Effector memory CD8-positive, alpha-beta T cell (primary cell): ENCODE measurements at regions not wholly inside any gene's neighbourhood (a gene's known extent, or its start where the extent isn't known, plus 50 kb on each side); places are given as distances from the start of the nearest gene placed in this dataset.

ENCODE experiments used
- ATAC-seq: fragments of 150-1000 bp; cut with Tn5 transposase; replicated peaks from 2 replicates; pipeline ENCODE4 v1.10.0; 2021; ENCODE audit warnings: mild to moderate bottlenecking, moderate library complexity
- DNase-seq, 3 experiments: peaks; one replicate each; pipeline ENCODE4 v3.0.0; 2021
- H3K27ac Mint-ChIP-seq, 2 donors: one replicate each; pipeline ENCODE4 v1.8.0; 2022; ENCODE audit warnings: mild to moderate bottlenecking in 2 of 2, mixed read lengths in 2 of 2, moderate library complexity in 2 of 2
- H3K27me3 Mint-ChIP-seq, 2 donors: one replicate each; pipeline ENCODE4 v1.8.0; 2022; ENCODE audit warnings: mixed read lengths in 2 of 2
- H3K36me3 Mint-ChIP-seq: one replicate; pipeline ENCODE4 v1.8.0; 2022; ENCODE audit warnings: mild to moderate bottlenecking, moderate library complexity, mixed read lengths; ENCODE audit not compliant: insufficient read depth
- H3K4me1 Mint-ChIP-seq, 2 donors: one replicate each; pipeline ENCODE4 v1.8.0; 2022; ENCODE audit warnings: low read depth in 2 of 2, mixed read lengths in 2 of 2
- H3K4me3 Mint-ChIP-seq, 2 donors: one replicate each; pipeline ENCODE4 v1.8.0; 2022; ENCODE audit warnings: mild to moderate bottlenecking in 2 of 2, mixed read lengths in 2 of 2, moderate library complexity in 2 of 2
- H3K9me3 Mint-ChIP-seq, 2 donors: one replicate each; pipeline ENCODE4 v1.8.0; 2022; ENCODE audit warnings: mixed read lengths in 2 of 2

- no peaks in the 10 kb centered on the region for H3K4me1 Mint-ChIP-seq
- no peak overlapping the region for H3K4me3 Mint-ChIP-seq
- H3K36me3 Mint-ChIP-seq = no peaks in the 10 kb centered on the region
Observed at GRCh38 chr10:78390051-78390450, 356.4 kb downstream of the RPS24 start.

GRCh38 chr10:78390817-78391216 is 357.2 kb downstream of the RPS24 start:
- H3K9me3 Mint-ChIP-seq = no peaks in the 10 kb centered on the region
- no peaks in the 10 kb centered on the region for H3K4me1 Mint-ChIP-seq
- ATAC-seq = no peak
- H3K4me3 Mint-ChIP-seq = no peak overlapping the region
- no peak for DNase-seq
- no peak overlapping the region for H3K27ac Mint-ChIP-seq
- H3K27me3 Mint-ChIP-seq = peaks cover 19 to 48% of the 10 kb centered on the region in 2 donors
- no peaks in the 10 kb centered on the region for H3K36me3 Mint-ChIP-seq

More at GRCh38 chr10:78390051-78390450, 356.4 kb downstream of the RPS24 start:
- Mint-ChIP-seq H3K27ac (no peak overlapping the region), H3K9me3 (no peaks in the 10 kb centered on the region), H3K27me3 (peaks cover 24 to 56% of the 10 kb centered on the region in 2 donors)
- no peak for DNase-seq
- ATAC-seq = no peak

DNA sequence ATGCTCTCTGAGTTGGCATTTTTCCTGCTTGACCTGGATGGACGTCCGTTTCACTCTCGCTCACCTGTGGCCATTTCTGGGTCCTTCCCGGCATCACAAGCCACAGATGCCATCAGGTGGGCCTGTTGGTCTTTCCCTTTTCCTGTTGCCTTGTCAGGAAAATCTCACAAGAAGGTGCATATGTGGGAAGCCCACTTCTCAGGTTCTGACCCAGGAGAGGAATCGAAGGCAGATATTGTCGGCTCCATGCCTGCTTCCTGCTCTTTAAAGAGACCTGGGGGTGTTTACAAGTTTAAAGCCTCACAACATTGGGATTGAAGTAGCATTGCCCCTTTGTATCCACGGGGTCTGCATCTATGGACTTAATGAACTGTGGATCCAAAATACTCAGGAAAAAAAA is 357.9 kb downstream of the RPS24 start:
- DNase-seq (no peak), ATAC-seq (no peak)

DNA sequence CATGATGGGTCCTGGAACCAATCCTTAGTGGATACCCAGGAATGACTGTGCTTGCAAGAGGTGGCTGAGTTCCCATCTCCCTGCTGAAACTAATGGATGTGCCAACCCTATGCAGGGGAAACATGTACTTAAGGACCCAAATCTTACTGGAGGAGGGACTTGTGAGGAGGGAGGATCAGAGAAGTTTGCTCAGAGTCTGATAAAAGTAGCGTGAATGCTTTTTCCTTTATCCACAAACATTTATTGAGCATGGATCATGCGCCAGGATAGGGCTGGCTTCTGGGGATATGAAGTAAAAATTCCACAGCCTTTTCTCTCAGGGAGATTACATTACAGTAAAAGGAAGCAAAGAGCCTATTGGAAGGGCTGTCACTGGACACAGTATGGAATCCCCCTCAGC is 358.5 kb downstream of the RPS24 start:
- no peaks in the 10 kb centered on the region for H3K9me3 Mint-ChIP-seq
- DNase-seq (no peak), ATAC-seq (no peak)
- H3K36me3 Mint-ChIP-seq = no peaks in the 10 kb centered on the region
- no peak overlapping the region for H3K4me3 Mint-ChIP-seq
- peaks cover 23 to 34% of the 10 kb centered on the region in 2 donors for H3K27me3 Mint-ChIP-seq
- H3K27ac Mint-ChIP-seq = no peak overlapping the region
- no peaks in the 10 kb centered on the region for H3K4me1 Mint-ChIP-seq

More for the DNA sequence above, 357.9 kb downstream of the RPS24 start:
- H3K27ac Mint-ChIP-seq = no peak overlapping the region
- no peaks in the 10 kb centered on the region for H3K4me1 Mint-ChIP-seq
- H3K36me3 Mint-ChIP-seq = no peaks in the 10 kb centered on the region
- H3K4me3 Mint-ChIP-seq = no peak overlapping the region
- H3K9me3 Mint-ChIP-seq = no peaks in the 10 kb centered on the region
- peaks cover 19 to 40% of the 10 kb centered on the region in 2 donors for H3K27me3 Mint-ChIP-seq

DNA sequence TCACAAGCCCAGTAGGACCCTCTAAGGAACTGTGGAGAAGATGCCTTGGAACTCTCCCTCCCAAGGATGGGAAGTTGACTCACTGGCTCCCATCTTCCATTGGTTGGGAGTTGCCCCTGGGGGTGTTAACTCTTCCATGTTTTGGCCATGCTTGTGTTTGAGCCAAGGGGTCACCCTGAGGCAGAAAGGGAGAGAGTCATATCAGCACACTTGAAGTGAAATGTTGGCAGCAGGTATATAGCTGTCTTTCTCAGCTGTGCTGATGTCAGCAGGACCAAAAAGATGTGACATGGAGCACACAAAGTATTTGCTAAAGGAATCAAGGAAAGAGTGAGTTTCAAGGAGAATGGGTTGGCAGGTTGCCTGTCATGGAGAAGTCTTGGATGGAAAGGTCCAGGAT is 359.4 kb downstream of the RPS24 start:
- DNase-seq (no peak), ATAC-seq (no peak)
- H3K27me3 Mint-ChIP-seq = peaks cover 19 to 25% of the 10 kb centered on the region in 2 donors
- H3K9me3 Mint-ChIP-seq = no peaks in the 10 kb centered on the region
- H3K36me3 Mint-ChIP-seq = no peaks in the 10 kb centered on the region
- H3K4me3 Mint-ChIP-seq = no peak overlapping the region
- H3K4me1 Mint-ChIP-seq = no peaks in the 10 kb centered on the region
- no peak overlapping the region for H3K27ac Mint-ChIP-seq

DNA sequence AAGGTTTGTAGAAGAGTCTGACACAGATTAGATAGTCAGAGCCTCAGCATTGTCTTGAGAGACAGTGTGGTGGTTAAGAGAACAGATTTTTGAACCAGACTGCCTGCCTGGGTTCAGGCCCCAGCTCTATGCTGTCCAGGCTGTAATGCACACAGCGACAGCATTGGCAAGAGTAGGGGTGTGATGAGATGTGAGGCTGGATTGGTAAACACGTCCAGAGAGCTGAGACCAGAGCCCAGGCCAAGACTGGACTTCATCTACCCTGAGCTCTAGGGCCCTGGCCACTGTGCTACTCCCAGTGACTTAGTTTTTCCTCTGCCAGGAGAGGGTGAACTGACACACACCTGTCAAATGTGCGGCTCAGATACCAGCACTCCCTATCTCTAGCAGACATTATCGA is 360.4 kb downstream of the RPS24 start:
- ATAC-seq (no peak), DNase-seq (no peak)
- no peaks in the 10 kb centered on the region for H3K9me3 Mint-ChIP-seq
- no peaks in the 10 kb centered on the region for H3K36me3 Mint-ChIP-seq
- H3K27me3 Mint-ChIP-seq = peaks cover 19 to 22% of the 10 kb centered on the region in 2 donors
- no peak overlapping the region for H3K4me3 Mint-ChIP-seq
- H3K4me1 Mint-ChIP-seq = no peaks in the 10 kb centered on the region
- H3K27ac Mint-ChIP-seq = no peak overlapping the region

- DNase-seq = no peak
- Mint-ChIP-seq H3K27ac (no peak overlapping the region), H3K4me3 (no peak overlapping the region), H3K36me3 (no peaks in the 10 kb centered on the region), H3K4me1 (no peaks in the 10 kb centered on the region), H3K27me3 (peaks cover 10 to 11% of the 10 kb centered on the region in 2 donors), H3K9me3 (no peaks in the 10 kb centered on the region)
- ATAC-seq = no peak
Observed at GRCh38 chr10:78395162-78395561, 361.5 kb downstream of the RPS24 start.

GRCh38 chr10:78396754-78397153 is 363.1 kb downstream of the RPS24 start:
- no peak for DNase-seq
- H3K4me3 Mint-ChIP-seq = no peak overlapping the region
- H3K27me3 Mint-ChIP-seq = peaks cover 6% of the 10 kb centered on the region in 2 donors
- ATAC-seq = no peak
- H3K4me1 Mint-ChIP-seq = no peaks in the 10 kb centered on the region
- H3K36me3 Mint-ChIP-seq = no peaks in the 10 kb centered on the region
- no peak overlapping the region for H3K27ac Mint-ChIP-seq
- no peaks in the 10 kb centered on the region for H3K9me3 Mint-ChIP-seq

DNA sequence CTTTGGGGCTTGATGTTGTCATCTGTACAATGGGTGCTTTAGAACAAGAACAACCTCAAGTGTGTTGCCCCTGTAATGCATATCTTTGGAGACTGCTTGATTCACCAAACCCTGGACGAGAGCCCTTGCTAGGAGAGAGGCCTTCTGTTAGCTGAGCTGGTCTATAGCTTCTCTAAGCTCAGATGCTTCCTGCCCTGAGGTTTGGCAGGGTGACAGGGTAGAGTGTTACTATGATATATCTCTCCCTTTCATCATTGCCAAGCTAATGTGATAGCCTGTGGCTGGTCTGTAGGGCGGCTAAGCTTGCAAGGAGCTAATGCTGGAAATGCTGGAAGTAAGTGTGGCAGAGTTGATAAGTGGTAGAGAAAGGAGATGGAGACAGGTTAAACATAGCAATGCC is 364.1 kb downstream of the RPS24 start:
- Mint-ChIP-seq H3K27me3 (peaks cover 6% of the 10 kb centered on the region in 2 donors), H3K36me3 (no peaks in the 10 kb centered on the region), H3K27ac (no peak overlapping the region), H3K4me3 (no peak overlapping the region), H3K9me3 (no peaks in the 10 kb centered on the region), H3K4me1 (no peaks in the 10 kb centered on the region)
- DNase-seq (no peak), ATAC-seq (no peak)

DNA sequence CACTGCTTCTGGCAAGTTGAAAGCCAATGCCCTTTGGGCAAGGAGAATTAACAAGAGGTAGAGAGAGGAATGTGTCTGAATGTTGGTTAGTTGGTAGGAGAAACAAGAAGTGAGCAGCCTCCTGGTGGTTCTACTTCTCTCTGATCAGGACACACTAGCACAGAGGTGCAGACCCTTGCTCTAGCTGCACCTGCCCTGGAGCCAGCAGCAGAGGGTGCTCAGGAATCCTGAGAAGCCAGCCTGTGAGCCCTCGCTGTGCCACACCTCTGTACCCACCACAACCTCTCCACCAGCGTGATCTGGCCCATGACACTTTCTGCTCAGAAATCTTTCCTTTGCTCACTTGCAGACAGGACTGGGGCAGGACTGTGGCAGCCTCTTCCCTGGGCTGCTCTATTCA is 364.7 kb downstream of the RPS24 start:
- no peak for DNase-seq
- no peaks in the 10 kb centered on the region for H3K36me3 Mint-ChIP-seq

DNA sequence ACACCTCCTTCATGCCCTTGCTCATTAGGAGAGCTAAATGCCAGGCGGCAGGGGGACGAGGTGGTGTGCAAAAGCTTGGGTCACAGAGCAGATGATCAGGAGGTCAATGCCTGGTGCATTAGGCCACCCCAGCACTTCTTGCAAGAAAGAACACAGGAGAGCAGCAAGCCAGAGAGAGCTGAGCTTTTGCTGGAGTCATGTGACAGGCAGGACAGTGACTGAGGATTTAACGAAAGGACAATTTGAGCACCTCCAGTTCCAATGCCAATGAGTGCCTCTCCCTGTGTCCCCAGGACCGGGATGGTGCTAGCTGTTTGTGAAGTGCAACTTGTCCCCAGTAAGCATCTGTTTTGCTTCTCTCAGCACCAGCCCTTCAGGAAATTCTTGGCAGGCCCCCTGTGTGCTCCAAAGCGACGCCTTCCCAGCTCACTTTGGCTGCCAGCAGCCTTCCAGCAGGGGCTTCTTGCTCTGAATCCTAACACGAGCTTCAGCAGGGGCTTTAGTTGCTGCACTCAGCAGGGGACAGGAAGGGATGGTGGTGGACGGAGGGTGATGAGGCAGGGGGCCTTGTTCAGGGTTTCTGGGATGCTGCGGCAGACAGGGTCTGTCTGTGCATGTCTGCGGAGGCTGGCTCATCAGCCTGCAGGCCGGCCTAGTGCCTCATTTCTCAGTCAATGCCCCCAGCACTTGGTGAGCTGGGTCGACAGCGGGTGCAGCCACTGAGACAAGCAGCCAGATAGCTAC is 368.1 kb downstream of the RPS24 start:
- no peaks in the 10 kb centered on the region for H3K36me3 Mint-ChIP-seq
- H3K27ac Mint-ChIP-seq = no peak overlapping the region
- no peak for ATAC-seq
- peaks cover 26% of the 10 kb centered on the region in 2 donors for H3K27me3 Mint-ChIP-seq
- H3K9me3 Mint-ChIP-seq = no peaks in the 10 kb centered on the region
- H3K4me1 Mint-ChIP-seq = peaks cover 3 to 4% of the 10 kb centered on the region in 2 donors
- no peak for DNase-seq
- no peak overlapping the region for H3K4me3 Mint-ChIP-seq

More for the DNA sequence above, 364.7 kb downstream of the RPS24 start:
- Mint-ChIP-seq H3K27me3 (peaks cover 6% of the 10 kb centered on the region in 2 donors), H3K4me3 (no peak overlapping the region), H3K27ac (no peak overlapping the region), H3K9me3 (no peaks in the 10 kb centered on the region), H3K4me1 (no peaks in the 10 kb centered on the region)
- ATAC-seq = no peak

DNA sequence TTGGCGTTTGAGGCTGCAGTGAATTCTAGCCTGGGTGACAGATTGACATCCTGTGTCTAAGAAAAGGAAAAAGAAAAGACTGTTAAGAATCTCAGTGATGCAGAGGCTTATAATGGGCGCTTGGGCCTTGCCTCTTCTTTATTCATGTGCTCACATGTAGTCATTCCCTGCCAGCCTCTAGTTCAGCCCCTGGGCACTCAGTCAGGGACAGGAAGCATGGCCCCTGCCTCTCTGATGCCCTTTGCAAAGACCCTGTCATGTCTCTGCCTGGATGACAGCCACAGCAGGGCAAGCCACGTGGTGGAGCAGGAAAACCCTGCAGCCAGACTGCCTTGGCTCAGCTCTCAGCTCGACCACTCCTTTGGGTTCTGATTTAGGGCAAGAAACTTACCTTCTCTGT is 368.9 kb downstream of the RPS24 start:
- peaks cover 25 to 34% of the 10 kb centered on the region in 2 donors for H3K27me3 Mint-ChIP-seq
- ATAC-seq (no peak), DNase-seq (no peak)
- no peak overlapping the region for H3K27ac Mint-ChIP-seq
- H3K4me1 Mint-ChIP-seq = peaks cover 6 to 9% of the 10 kb centered on the region in 2 donors
- H3K9me3 Mint-ChIP-seq = no peaks in the 10 kb centered on the region
- H3K4me3 Mint-ChIP-seq = no peak overlapping the region
- H3K36me3 Mint-ChIP-seq = no peaks in the 10 kb centered on the region

DNA sequence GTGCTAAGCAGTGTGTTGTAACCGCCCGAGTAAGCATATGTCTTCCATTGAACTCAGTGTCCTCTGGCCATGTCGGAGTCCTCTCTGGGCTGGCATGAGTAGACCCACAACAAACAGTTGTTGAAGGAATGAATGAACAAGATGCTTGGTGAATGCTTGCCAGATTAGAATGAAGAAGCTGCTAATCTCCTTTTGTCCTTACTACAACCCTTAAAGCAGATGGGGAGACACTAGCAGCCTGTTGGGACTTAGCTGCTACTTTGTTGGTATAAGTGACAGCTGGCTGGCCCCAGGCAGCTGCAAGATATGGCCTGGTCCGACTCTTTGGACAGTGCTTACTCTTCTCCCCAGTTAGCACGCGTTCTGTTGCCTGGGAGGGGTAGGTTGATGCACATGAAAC is 370.1 kb downstream of the RPS24 start:
- H3K27ac Mint-ChIP-seq = no peak overlapping the region
- no peak overlapping the region for H3K4me3 Mint-ChIP-seq
- H3K36me3 Mint-ChIP-seq = no peaks in the 10 kb centered on the region
- no peak for DNase-seq
- peaks cover 6 to 11% of the 10 kb centered on the region in 2 donors for H3K4me1 Mint-ChIP-seq
- H3K9me3 Mint-ChIP-seq = no peaks in the 10 kb centered on the region
- peaks cover 25 to 38% of the 10 kb centered on the region in 2 donors for H3K27me3 Mint-ChIP-seq
- ATAC-seq = no peak

DNA sequence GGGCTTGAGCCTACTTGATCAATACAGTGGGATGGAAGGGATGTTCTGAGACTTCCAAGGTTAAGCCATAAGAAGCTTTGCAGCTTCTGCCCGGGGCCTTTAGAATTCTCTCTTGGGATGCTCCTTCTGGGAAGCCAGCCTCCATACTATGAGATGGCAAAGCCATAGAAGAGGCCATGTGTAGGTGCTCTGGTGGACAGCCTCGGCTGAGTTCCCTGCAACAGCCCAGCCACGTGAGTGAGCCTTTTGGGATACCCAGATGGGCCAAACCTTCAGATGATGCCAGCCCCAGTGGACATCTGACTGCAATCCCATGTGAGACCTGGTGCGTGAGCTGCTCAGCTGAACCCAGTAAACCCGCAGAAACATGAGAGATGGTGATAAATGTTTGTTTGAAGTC is 370.6 kb downstream of the RPS24 start:
- Mint-ChIP-seq H3K36me3 (no peaks in the 10 kb centered on the region), H3K9me3 (no peaks in the 10 kb centered on the region), H3K4me1 (peaks cover 6 to 11% of the 10 kb centered on the region in 2 donors), H3K27me3 (peaks cover 25 to 40% of the 10 kb centered on the region in 2 donors), H3K4me3 (no peak overlapping the region), H3K27ac (no peak overlapping the region)
- DNase-seq (no peak), ATAC-seq (no peak)
